H9 (cell line): ENCODE measurements at regions not wholly inside any gene's neighbourhood (a gene's known extent, or its start where the extent isn't known, plus 50 kb on each side); places are given as distances from the start of the nearest gene placed in this dataset.

Experiments used
- DNase-seq: peaks from one replicate; pipeline ENCODE4 v3.0.0-alpha.2; 2017
- H2AFZ ChIP-seq: one replicate; pipeline ENCODE4 v1.6.1; 2013; ENCODE audit warnings: mild to moderate bottlenecking, low read length, control low read depth, moderate library complexity
- H2AK5ac ChIP-seq: 2 replicates; pipeline ENCODE4 v1.6.1; 2013; ENCODE audit warnings: low read length, control low read depth, mixed read lengths; ENCODE audit not compliant: insufficient read length
- H2BK120ac ChIP-seq: one replicate; pipeline ENCODE4 v1.6.1; 2013; ENCODE audit warnings: low read depth, mild to moderate bottlenecking, low read length, control low read depth, inconsistent platforms; ENCODE audit not compliant: poor library complexity, severe bottlenecking
- H2BK12ac ChIP-seq: 2 replicates; pipeline ENCODE4 v1.6.1; 2013; ENCODE audit warnings: low read length, control low read depth, mixed read lengths, low read depth; ENCODE audit not compliant: insufficient read length
- H2BK15ac ChIP-seq: 2 replicates; pipeline ENCODE4 v1.6.1; 2013; ENCODE audit warnings: low read depth, low read length, control low read depth
- H2BK20ac ChIP-seq: one replicate; pipeline ENCODE4 v1.6.1; 2013; ENCODE audit warnings: low read depth, mild to moderate bottlenecking, low read length, control low read depth, inconsistent platforms; ENCODE audit not compliant: poor library complexity, severe bottlenecking
- H2BK5ac ChIP-seq: 2 replicates; pipeline ENCODE4 v1.6.1; 2013; ENCODE audit warnings: low read length, control low read depth, mixed read lengths; ENCODE audit not compliant: insufficient read length
- H3K14ac ChIP-seq: 2 replicates; pipeline ENCODE4 v1.6.1; 2013; ENCODE audit warnings: low read length, control low read depth; ENCODE audit not compliant: insufficient read depth
- H3K18ac ChIP-seq: 2 replicates; pipeline ENCODE4 v1.6.1; 2013; ENCODE audit warnings: low read depth, mild to moderate bottlenecking, mixed read lengths, low read length, control low read depth; ENCODE audit not compliant: insufficient read length
- H3K23ac ChIP-seq: 2 replicates; pipeline ENCODE4 v1.6.1; 2013; ENCODE audit warnings: low read length, control low read depth, mixed read lengths, low read depth; ENCODE audit not compliant: insufficient read length
- H3K23me2 ChIP-seq: 2 replicates; pipeline ENCODE4 v1.6.1; 2013; ENCODE audit warnings: low read depth, mild to moderate bottlenecking, mixed read lengths, low read length, control low read depth; ENCODE audit not compliant: insufficient read length, poor library complexity, severe bottlenecking
- H3K27ac ChIP-seq: 2 replicates; pipeline ENCODE4 v1.5.1; 2013; ENCODE audit warnings: low read length, control low read depth, mixed read lengths, low read depth; ENCODE audit not compliant: insufficient read length
- H3K27me3 ChIP-seq: 2 replicates; pipeline ENCODE4 v1.6.1; 2013; ENCODE audit warnings: low read length, control low read depth, inconsistent platforms; ENCODE audit not compliant: insufficient read depth
- H3K4ac ChIP-seq: 2 replicates; pipeline ENCODE4 v1.6.1; 2013; ENCODE audit warnings: low read depth, mild to moderate bottlenecking, control low read depth, inconsistent platforms, low read length, moderate library complexity
- H3K4me1 ChIP-seq: 2 replicates; pipeline ENCODE4 v1.6.1; 2013; ENCODE audit warnings: low read length, control low read depth, inconsistent platforms; ENCODE audit not compliant: insufficient read depth
- H3K4me2 ChIP-seq: 2 replicates; pipeline ENCODE4 v1.6.1; 2013; ENCODE audit warnings: low read length, control low read depth, mixed read lengths; ENCODE audit not compliant: insufficient read length, insufficient read depth
- H3K56ac ChIP-seq: 2 replicates; pipeline ENCODE4 v1.6.1; 2013; ENCODE audit warnings: low read depth, mild to moderate bottlenecking, mixed read lengths, low read length, control low read depth; ENCODE audit not compliant: insufficient read length
- H3K79me1 ChIP-seq: 2 replicates; pipeline ENCODE4 v1.6.1; 2013; ENCODE audit warnings: low read depth, mild to moderate bottlenecking, moderate library complexity, low read length, control low read depth, inconsistent platforms; ENCODE audit not compliant: insufficient read depth, poor library complexity, severe bottlenecking
- H3K79me2 ChIP-seq: 2 replicates; pipeline ENCODE4 v1.6.1; 2013; ENCODE audit warnings: low read length, control low read depth, inconsistent platforms; ENCODE audit not compliant: insufficient read depth
- H3K9ac ChIP-seq: 2 replicates; pipeline ENCODE4 v1.6.1; 2013; ENCODE audit warnings: low read length, control low read depth, mixed read lengths; ENCODE audit not compliant: insufficient read length; ENCODE audit errors: extremely low read depth
- H3K9me3 ChIP-seq: one replicate; pipeline ENCODE4 v1.6.1; 2013; ENCODE audit warnings: low read depth, low read length, inconsistent platforms; ENCODE audit not compliant: control insufficient read depth
- H3T11ph ChIP-seq: one replicate; pipeline ENCODE4 v1.6.1; 2013; ENCODE audit warnings: mild to moderate bottlenecking, low read length, control low read depth, inconsistent platforms
- H4K20me1 ChIP-seq: one replicate; pipeline ENCODE4 v1.6.1; 2013; ENCODE audit not compliant: control insufficient read depth, insufficient read length, insufficient read depth
- H4K5ac ChIP-seq: 2 replicates; pipeline ENCODE4 v1.6.1; 2013; ENCODE audit warnings: low read depth, mild to moderate bottlenecking, mixed read lengths, low read length, control low read depth; ENCODE audit not compliant: insufficient read length
- H4K8ac ChIP-seq: replicated peaks from 2 replicates; pipeline ENCODE4 v1.6.1; 2013; ENCODE audit warnings: low read length, control low read depth, mixed read lengths, low read depth; ENCODE audit not compliant: insufficient read length
- H4K91ac ChIP-seq: 2 replicates; pipeline ENCODE4 v1.6.1; 2013; ENCODE audit warnings: low read depth, mild to moderate bottlenecking, moderate library complexity, mixed read lengths, low read length, control low read depth; ENCODE audit not compliant: insufficient read length
- H3K27ac Mint-ChIP-seq, 3 experiments: 2 replicates in 2 of 3; 3 replicates in 1 of 3; pipeline ENCODE4 v1.8.0; 2020 to 2021; ENCODE audit warnings: mixed read lengths in 3 of 3, mild to moderate bottlenecking in 1 of 3, moderate library complexity in 1 of 3
- H3K27me3 Mint-ChIP-seq: 2 replicates; pipeline ENCODE4 v1.8.0; 2021; ENCODE audit warnings: low read depth, mild to moderate bottlenecking, moderate library complexity, mixed read lengths
- H3K36me3 Mint-ChIP-seq, 3 experiments: 2 replicates in 2 of 3; 3 replicates in 1 of 3; pipeline ENCODE4 v1.8.0; 2020 to 2021; ENCODE audit warnings: low read depth in 3 of 3, mixed read lengths in 3 of 3; ENCODE audit not compliant: insufficient read depth in 1 of 3
- H3K4me1 Mint-ChIP-seq, 2 experiments: 2 replicates each; pipeline ENCODE4 v1.8.0; 2020; ENCODE audit warnings: mixed read lengths in 2 of 2
- H3K4me3 Mint-ChIP-seq, 2 experiments: 2 replicates in 1 of 2; 3 replicates in 1 of 2; pipeline ENCODE4 v1.8.0; 2020 to 2021; ENCODE audit warnings: mild to moderate bottlenecking in 2 of 2, mixed read lengths in 2 of 2, moderate library complexity in 1 of 2
- H3K9me3 Mint-ChIP-seq, 2 experiments: 2 replicates in 1 of 2; 3 replicates in 1 of 2; pipeline ENCODE4 v1.8.0; 2020; ENCODE audit warnings: mild to moderate bottlenecking in 2 of 2, mixed read lengths in 2 of 2, moderate library complexity in 1 of 2
- WGBS: extraction: QIAGEN DNeasy Blood & Tissue Kit; methylation state at CpG from one replicate; pipeline ENCODE4 v1.1.7; 2013; ENCODE audit warnings: missing lambda C conversion rate, low lambda C conversion rate, mixed read lengths; ENCODE audit not compliant: insufficient read length; ENCODE audit errors: extremely low coverage; 5-methylcytosine and 5-hydroxymethylcytosine counted together
- TF ChIP-seq, protein P1 (sequence below): fragments of 200-600 bp; sonication (generic); conservative IDR thresholded peaks from 3 replicates; pipeline ENCODE4 v1.8.0; 2021; ENCODE audit warnings: antibody characterized with exemption, mild to moderate bottlenecking

DNA sequence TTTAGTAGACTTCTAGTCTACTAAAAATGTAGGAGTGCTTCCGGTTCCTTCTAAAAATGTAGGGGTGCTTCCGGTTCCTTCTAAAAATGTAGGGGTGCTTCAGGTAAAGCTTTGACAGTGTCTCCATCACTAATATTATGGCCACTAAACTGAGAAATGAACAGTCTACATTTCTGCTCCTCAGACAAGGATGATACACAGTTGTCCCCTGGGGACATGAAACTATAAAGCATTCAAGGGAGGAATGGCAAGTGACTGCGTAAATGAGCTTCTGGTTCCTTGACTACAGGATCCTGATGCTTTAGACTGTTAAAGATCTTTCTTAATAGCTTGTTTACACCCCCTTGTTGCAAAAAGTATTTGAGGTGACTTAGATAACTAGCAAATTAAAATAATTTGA, 53.9 kb upstream of the SLC9A9 start:
- H4K5ac ChIP-seq = no peak overlapping the region
- no CpG with 5 or more reads among the region's 3 CpGs for WGBS

More for the DNA sequence above, 53.9 kb upstream of the SLC9A9 start:
- H2AK5ac ChIP-seq = no peak overlapping the region
- no peak overlapping the region for H2BK20ac ChIP-seq
- H3K14ac ChIP-seq = no peak overlapping the region
- no peak overlapping the region for H2BK120ac ChIP-seq
- Mint-ChIP-seq H3K27ac (no peak overlapping the region), H3K27me3 (no peaks in the 10 kb centered on the region), H3K36me3 (no peaks in the 10 kb centered on the region), H3K9me3 (no peaks in the 10 kb centered on the region), H3K4me3 (no peak overlapping the region), H3K4me1 (peaks cover 0 to 5% of the 10 kb centered on the region in 2 experiments; a peak in 1 of 4 replicates)
- H3K23ac ChIP-seq = no peak overlapping the region
- H2BK5ac ChIP-seq = no peak overlapping the region
- DNase-seq = no peak
- no peaks in the 10 kb centered on the region for H3K9me3 ChIP-seq
- no peaks in the 10 kb centered on the region for H4K20me1 ChIP-seq
- no peaks in the 10 kb centered on the region for H3K79me1 ChIP-seq
- H3T11ph ChIP-seq = no peak overlapping the region
- TF ChIP-seq, protein P1, sequence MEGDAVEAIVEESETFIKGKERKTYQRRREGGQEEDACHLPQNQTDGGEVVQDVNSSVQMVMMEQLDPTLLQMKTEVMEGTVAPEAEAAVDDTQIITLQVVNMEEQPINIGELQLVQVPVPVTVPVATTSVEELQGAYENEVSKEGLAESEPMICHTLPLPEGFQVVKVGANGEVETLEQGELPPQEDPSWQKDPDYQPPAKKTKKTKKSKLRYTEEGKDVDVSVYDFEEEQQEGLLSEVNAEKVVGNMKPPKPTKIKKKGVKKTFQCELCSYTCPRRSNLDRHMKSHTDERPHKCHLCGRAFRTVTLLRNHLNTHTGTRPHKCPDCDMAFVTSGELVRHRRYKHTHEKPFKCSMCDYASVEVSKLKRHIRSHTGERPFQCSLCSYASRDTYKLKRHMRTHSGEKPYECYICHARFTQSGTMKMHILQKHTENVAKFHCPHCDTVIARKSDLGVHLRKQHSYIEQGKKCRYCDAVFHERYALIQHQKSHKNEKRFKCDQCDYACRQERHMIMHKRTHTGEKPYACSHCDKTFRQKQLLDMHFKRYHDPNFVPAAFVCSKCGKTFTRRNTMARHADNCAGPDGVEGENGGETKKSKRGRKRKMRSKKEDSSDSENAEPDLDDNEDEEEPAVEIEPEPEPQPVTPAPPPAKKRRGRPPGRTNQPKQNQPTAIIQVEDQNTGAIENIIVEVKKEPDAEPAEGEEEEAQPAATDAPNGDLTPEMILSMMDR = no peak
- no peak overlapping the region for H2AFZ ChIP-seq
- no peaks in the 10 kb centered on the region for H3K4me1 ChIP-seq
- H3K56ac ChIP-seq = no peak overlapping the region
- H2BK12ac ChIP-seq = no peak overlapping the region
- H3K79me2 ChIP-seq = no peaks in the 10 kb centered on the region
- H3K27ac ChIP-seq = no peak overlapping the region
- no peak overlapping the region for H3K4me2 ChIP-seq
- no peak overlapping the region for H3K9ac ChIP-seq
- no peak overlapping the region for H4K91ac ChIP-seq
- no peak overlapping the region for H3K18ac ChIP-seq
- H2BK15ac ChIP-seq = no peak overlapping the region
- no peak overlapping the region for H3K4ac ChIP-seq
- H3K23me2 ChIP-seq = no peaks in the 10 kb centered on the region
- H4K8ac ChIP-seq = no peak overlapping the region
- H3K27me3 ChIP-seq = no peaks in the 10 kb centered on the region
